ENCODE measurements at regions not wholly inside any gene's neighbourhood (a gene's known extent, or its start where the extent isn't known, plus 50 kb on each side); places are given as distances from the start of the nearest gene placed in this dataset.

- no peak overlapping the region for H3K4me3 ChIP-seq (ENCODE audit: low read length)
- H3F3A ChIP-seq (ENCODE audit: insufficient read depth, low read length, poor library complexity, severe bottlenecking), result no peaks in the 10 kb centered on the region
- TF ChIP-seq REST (IDR thresholded peaks at IDR 0.05; ENCODE audit: borderline replicate concordance), result no peak
- no peak for TF ChIP-seq CTCF (IDR thresholded peaks at IDR 0.05; ENCODE audit: poor library complexity, severe bottlenecking)
- TF ChIP-seq EZH2 (IDR thresholded peaks at IDR 0.05; ENCODE audit: borderline replicate concordance, insufficient read depth, low read length, poor library complexity, severe bottlenecking), result no peak
- no peak for TF ChIP-seq SMC3 (conservative IDR thresholded peaks at IDR 0.05; ENCODE audit: poor library complexity)
- TF ChIP-seq RAD21 (conservative IDR thresholded peaks at IDR 0.05), result no peak
- TF ChIP-seq TAF1 (IDR thresholded peaks at IDR 0.05; ENCODE audit: low read depth), result no peak
- no peak for TF ChIP-seq MXI1 (conservative IDR thresholded peaks at IDR 0.05; ENCODE audit: poor library complexity, severe bottlenecking)
- no peak for TF ChIP-seq POLR2AphosphoS5 (IDR thresholded peaks at IDR 0.05)
- no peak for TF ChIP-seq EP300 (conservative IDR thresholded peaks at IDR 0.05; ENCODE audit: poor library complexity, severe bottlenecking)
- H2AFZ ChIP-seq (ENCODE audit: low read depth, low read length), result no peak overlapping the region
- no peaks in the 10 kb centered on the region for H3K27me3 ChIP-seq (ENCODE audit: insufficient read depth, low read depth, low read length)
- no peaks in the 10 kb centered on the region for H3K36me3 ChIP-seq (ENCODE audit: insufficient read depth, low read length)
- H3K9ac ChIP-seq (ENCODE audit: low read length), result no peak overlapping the region
- no peak overlapping the region for H3K27ac ChIP-seq (ENCODE audit: low read length)
- no peaks in the 10 kb centered on the region for H4K20me1 ChIP-seq (ENCODE audit: insufficient read depth)
- no peak overlapping the region for H3K4me2 ChIP-seq (ENCODE audit: low read length)
- H3K9me3 ChIP-seq (ENCODE audit: low read length), result no peaks in the 10 kb centered on the region
- H3K9me2 ChIP-seq (ENCODE audit: insufficient read depth, low read length), result no peaks in the 10 kb centered on the region
- no peaks in the 10 kb centered on the region for H3K79me2 ChIP-seq (replicated peaks; ENCODE audit: insufficient read depth, low read length)
These were observed 224.2 kb upstream of the STARD13 start for GRCh38 chr13:33509642-33510229.

GRCh38 chr13:33510350-33510970, 224.9 kb upstream of the STARD13 start:
- Histone ChIP-seq H3K9ac (ENCODE audit: low read length) (no peak overlapping the region), H2AFZ (ENCODE audit: low read depth, low read length) (no peak overlapping the region), H3K9me2 (ENCODE audit: insufficient read depth, low read length) (no peaks in the 10 kb centered on the region), H3K9me3 (ENCODE audit: low read length) (no peaks in the 10 kb centered on the region), H4K20me1 (ENCODE audit: insufficient read depth) (no peaks in the 10 kb centered on the region), H3K4me3 (ENCODE audit: low read length) (no peak overlapping the region), H3K79me2 (replicated peaks; ENCODE audit: insufficient read depth, low read length) (no peaks in the 10 kb centered on the region), H3K27me3 (ENCODE audit: insufficient read depth, low read depth, low read length) (no peaks in the 10 kb centered on the region), H3K4me2 (ENCODE audit: low read length) (no peak overlapping the region), H3F3A (ENCODE audit: insufficient read depth, low read length, poor library complexity, severe bottlenecking) (no peaks in the 10 kb centered on the region), H3K27ac (ENCODE audit: low read length) (no peak overlapping the region), H3K36me3 (ENCODE audit: insufficient read depth, low read length) (no peaks in the 10 kb centered on the region)
- TF ChIP-seq EP300 (conservative IDR thresholded peaks at IDR 0.05; ENCODE audit: poor library complexity, severe bottlenecking), result no peak
- TF ChIP-seq RAD21 (conservative IDR thresholded peaks at IDR 0.05), result no peak
- TF ChIP-seq POLR2AphosphoS5 (IDR thresholded peaks at IDR 0.05), result no peak
- TF ChIP-seq SMC3 (conservative IDR thresholded peaks at IDR 0.05; ENCODE audit: poor library complexity), result no peak
- no peak for TF ChIP-seq CTCF (IDR thresholded peaks at IDR 0.05; ENCODE audit: poor library complexity, severe bottlenecking)
- TF ChIP-seq REST (IDR thresholded peaks at IDR 0.05; ENCODE audit: borderline replicate concordance), result no peak
- TF ChIP-seq TAF1 (IDR thresholded peaks at IDR 0.05; ENCODE audit: low read depth), result no peak
- no peak for TF ChIP-seq MXI1 (conservative IDR thresholded peaks at IDR 0.05; ENCODE audit: poor library complexity, severe bottlenecking)
